HuH-7 (cell line): ENCODE measurements at regions not wholly inside any gene's neighbourhood (a gene's known extent, or its start where the extent isn't known, plus 50 kb on each side); places are given as distances from the start of the nearest gene placed in this dataset.
"Not testable (repeated sequence)": the region's sequence is repeated elsewhere in the genome, so short reads cannot be mapped to it uniquely, and the experiment has no call there.

Experiments used
- DNase-seq: peaks from one replicate; pipeline ENCODE4 v3.0.0; 2011; ENCODE audit warnings: low spot score

GRCh38 chr16:9594047-9594446 is 502.6 kb downstream of the HAPSTR1 start:
- DNase-seq = no peak

- no peak for DNase-seq
These were observed 503.5 kb downstream of the HAPSTR1 start for GRCh38 chr16:9594946-9595345.

GRCh38 chr16:9595393-9595792 is 503.9 kb downstream of the HAPSTR1 start:
- DNase-seq = no peak

GRCh38 chr16:9596788-9597187 is 505.3 kb downstream of the HAPSTR1 start:
- DNase-seq = no peak

GRCh38 chr16:9597967-9598730 is 506.7 kb downstream of the HAPSTR1 start:
- no peak for DNase-seq

GRCh38 chr16:9598731-9599083 is 507.3 kb downstream of the HAPSTR1 start:
- no peak for DNase-seq

GRCh38 chr16:9599415-9600120 is 508.1 kb downstream of the HAPSTR1 start:
- no peak for DNase-seq

GRCh38 chr16:9602189-9602588 is 510.7 kb downstream of the HAPSTR1 start:
- no peak for DNase-seq

- DNase-seq = no peak
These were observed 511.9 kb downstream of the HAPSTR1 start for GRCh38 chr16:9603316-9603715.

GRCh38 chr16:9607515-9608230 is 516.2 kb downstream of the HAPSTR1 start:
- no peak for DNase-seq

GRCh38 chr16:9610727-9611126 is 519.3 kb downstream of the HAPSTR1 start:
- DNase-seq = no peak

- no peak for DNase-seq
These were observed 520.8 kb downstream of the HAPSTR1 start for GRCh38 chr16:9612267-9612666.

- DNase-seq = no peak
These were observed 522.9 kb downstream of the HAPSTR1 start for GRCh38 chr16:9614389-9614788.

GRCh38 chr16:9622268-9622667 is 530.8 kb downstream of the HAPSTR1 start:
- no peak for DNase-seq

- DNase-seq = no peak
These were observed 533.7 kb downstream of the HAPSTR1 start for GRCh38 chr16:9625122-9625521.

- no peak for DNase-seq
These were observed 536.0 kb downstream of the HAPSTR1 start for GRCh38 chr16:9627427-9627826.

- DNase-seq = no peak
These were observed 538.7 kb downstream of the HAPSTR1 start for GRCh38 chr16:9630119-9630518.

GRCh38 chr16:9630985-9631384 is 539.5 kb downstream of the HAPSTR1 start:
- DNase-seq = no peak

GRCh38 chr16:9633844-9634243 is 542.4 kb downstream of the HAPSTR1 start:
- DNase-seq = no peak

GRCh38 chr16:9635150-9635720 is 543.8 kb downstream of the HAPSTR1 start:
- DNase-seq = not testable (repeated sequence)

- DNase-seq = no peak
These were observed 538.0 kb downstream of the GRIN2A start for GRCh38 chr16:9644258-9644657.

- DNase-seq = no peak
These were observed 536.3 kb downstream of the GRIN2A start for GRCh38 chr16:9645911-9646310.
